ENCODE measurements at regions not wholly inside any gene's neighbourhood (a gene's known extent, or its start where the extent isn't known, plus 50 kb on each side); places are given as distances from the start of the nearest gene placed in this dataset.

DNA sequence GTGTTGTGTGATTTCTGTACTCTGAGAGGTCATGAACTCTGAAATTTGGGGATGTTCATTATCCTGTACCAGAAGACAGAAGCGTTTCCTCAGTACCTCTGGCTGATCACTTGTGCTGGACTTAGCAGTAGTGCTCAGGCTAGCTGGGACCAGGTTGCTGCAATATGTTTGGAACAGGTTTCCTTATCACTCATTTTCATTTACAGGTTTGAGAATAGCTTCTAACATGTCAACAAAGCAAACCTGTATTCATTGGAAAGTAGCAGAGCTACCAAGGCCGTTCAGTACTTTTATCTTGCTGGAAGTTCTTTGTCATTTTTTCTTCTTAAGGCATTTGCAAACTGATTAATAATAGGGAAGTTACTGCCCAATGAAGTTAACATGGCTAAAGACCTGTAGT, 242.9 kb upstream of the ANKRD50 start:
- no peak for TF ChIP-seq CTCF (IDR thresholded peaks at IDR 0.05; ENCODE audit: low read depth, low read length)
- no peak for DNase-seq (ENCODE audit: extremely low read depth, low read depth)

DNA sequence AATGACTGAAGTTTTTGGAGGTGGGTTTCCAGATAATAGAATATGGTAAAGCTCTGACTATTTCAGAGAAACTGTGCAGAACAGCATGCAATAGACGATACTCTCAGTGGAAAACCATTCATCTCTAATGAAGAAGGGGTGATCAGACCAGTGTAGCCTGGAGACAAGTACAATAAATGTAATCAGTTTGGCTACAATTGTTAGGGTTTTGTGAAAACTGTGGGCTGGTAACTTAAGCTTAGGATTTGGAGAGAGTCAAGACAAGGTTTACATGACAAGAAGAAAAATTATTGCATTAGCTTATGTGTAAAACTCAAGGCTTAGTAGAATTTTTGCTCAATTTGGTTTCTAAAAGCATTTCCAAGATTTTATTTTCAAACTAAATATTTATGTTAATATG, 241.5 kb upstream of the ANKRD50 start:
- DNase-seq (ENCODE audit: extremely low read depth, low read depth): no peak
- TF ChIP-seq CTCF (IDR thresholded peaks at IDR 0.05; ENCODE audit: low read depth, low read length): no peak

DNA sequence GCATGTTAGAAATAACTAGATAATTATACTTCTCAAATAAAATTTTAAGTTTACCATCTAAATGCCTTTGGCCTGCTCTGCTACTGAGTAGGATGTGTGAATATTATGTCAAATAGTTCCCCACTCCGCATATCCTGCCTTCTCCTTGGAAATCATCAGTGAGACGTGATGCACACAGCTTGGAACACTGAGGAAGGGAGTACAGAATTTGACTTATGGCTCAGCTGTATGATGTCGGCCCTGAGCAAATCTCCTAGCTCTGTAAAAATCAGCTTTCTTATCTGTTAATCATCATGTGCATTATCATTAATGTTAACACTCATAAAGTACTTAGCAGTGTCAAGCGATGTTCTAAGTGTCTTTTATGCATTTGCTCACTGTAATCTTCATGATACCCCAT, 241.0 kb upstream of the ANKRD50 start:
- TF ChIP-seq CTCF (IDR thresholded peaks at IDR 0.05; ENCODE audit: low read depth, low read length): no peak
- no peak for DNase-seq (ENCODE audit: extremely low read depth, low read depth)

DNA sequence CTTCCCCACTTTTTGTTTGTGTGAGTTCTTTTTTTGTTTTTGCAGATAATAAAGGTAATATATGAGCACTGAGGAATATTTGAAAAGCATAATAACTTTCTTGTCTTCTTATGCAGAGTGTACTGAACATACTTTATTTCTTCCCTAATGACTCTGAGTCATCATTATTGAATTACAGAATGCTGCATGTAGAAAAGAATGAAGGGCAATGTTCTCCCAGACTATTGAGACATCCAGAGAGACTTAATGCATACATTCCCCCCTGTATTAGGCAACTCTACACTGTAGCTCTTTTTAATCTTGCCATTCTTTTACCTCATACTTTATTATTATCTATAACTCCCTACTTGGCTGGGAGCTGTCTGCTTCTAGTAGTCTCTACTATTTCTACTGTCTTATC, 240.5 kb upstream of the ANKRD50 start:
- no peak for DNase-seq (ENCODE audit: extremely low read depth, low read depth)
- no peak for TF ChIP-seq CTCF (IDR thresholded peaks at IDR 0.05; ENCODE audit: low read depth, low read length)

DNA sequence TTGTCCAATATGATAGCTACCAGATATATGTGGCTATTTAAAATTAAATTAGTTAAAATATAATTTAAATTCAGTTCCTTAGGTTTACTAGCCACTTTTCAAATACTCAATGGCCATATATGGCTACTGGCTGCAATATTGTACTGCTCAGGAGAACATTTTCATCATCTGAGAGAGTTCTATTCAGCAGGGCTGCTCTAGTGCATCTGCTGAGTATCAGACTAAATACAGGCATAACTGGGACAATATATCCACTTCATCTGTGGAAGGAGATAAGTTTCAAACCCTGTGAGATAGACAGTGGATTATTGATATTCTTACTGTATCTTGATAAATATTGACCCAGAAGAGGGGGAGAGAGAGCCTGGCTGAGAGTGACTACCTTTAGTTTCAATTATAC, 240.1 kb upstream of the ANKRD50 start:
- TF ChIP-seq CTCF (IDR thresholded peaks at IDR 0.05; ENCODE audit: low read depth, low read length): no peak

DNA sequence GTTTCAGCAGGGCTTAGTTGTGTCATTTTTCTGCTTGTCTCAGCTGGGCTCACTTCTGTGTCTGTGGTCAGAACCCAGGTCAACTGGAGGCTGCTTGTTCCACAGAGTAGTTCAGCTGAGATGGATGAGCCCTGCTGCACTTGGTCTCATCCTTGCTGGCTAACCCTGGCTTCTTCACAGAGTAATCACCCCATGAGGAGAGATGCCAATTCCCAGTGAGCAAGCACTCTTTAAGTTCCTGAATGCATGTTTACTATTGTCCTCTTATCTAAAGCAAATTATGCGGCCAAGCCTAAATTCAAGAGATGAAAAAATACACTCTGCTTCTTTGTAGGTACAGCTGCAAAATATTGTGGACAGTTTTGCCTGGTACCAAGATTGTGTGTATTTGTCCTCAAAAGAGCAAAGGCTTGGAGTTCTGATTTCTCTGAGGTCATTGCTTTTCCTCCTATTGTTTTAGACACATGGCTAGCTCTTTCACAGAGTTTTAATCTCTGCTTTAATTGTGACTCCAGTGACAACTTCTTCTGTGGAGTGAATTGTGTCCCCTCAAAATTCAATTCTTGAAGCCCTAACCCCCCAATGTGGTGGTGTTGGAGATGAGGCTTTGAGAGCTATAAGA, 236.6 kb upstream of the ANKRD50 start:
- no peak for DNase-seq (ENCODE audit: extremely low read depth, low read depth)

More for the DNA sequence above, 240.1 kb upstream of the ANKRD50 start:
- DNase-seq (ENCODE audit: extremely low read depth, low read depth): no peak

More for the DNA sequence above, 236.6 kb upstream of the ANKRD50 start:
- TF ChIP-seq CTCF (IDR thresholded peaks at IDR 0.05; ENCODE audit: low read depth, low read length): no peak

All from AG09319 (cell line).